ENCODE measurements at regions not wholly inside any gene's neighbourhood (a gene's known extent, or its start where the extent isn't known, plus 50 kb on each side); places are given as distances from the start of the nearest gene placed in this dataset.

GRCh38 chr2:94939349-94939748 is 68.1 kb downstream of the TEKT4 start:
- no peak for TF ChIP-seq CREB1 (IDR thresholded peaks at IDR 0.05; ENCODE audit: low read depth)
- TF ChIP-seq EP300 (IDR thresholded peaks at IDR 0.05; ENCODE audit: borderline replicate concordance), result no peak
- TF ChIP-seq TAF1 (IDR thresholded peaks at IDR 0.05; ENCODE audit: low read depth), result no peak
- TF ChIP-seq ZBTB7A (IDR thresholded peaks at IDR 0.05; ENCODE audit: low read depth), result no peak
- TF ChIP-seq CEBPB (IDR thresholded peaks at IDR 0.05), result no peak
- no peak for TF ChIP-seq TEAD4 (IDR thresholded peaks at IDR 0.05)
- no peak for TF ChIP-seq RAD21 (IDR thresholded peaks at IDR 0.05; ENCODE audit: low read depth)
- no peak for TF ChIP-seq TCF12 (IDR thresholded peaks at IDR 0.05; ENCODE audit: low read depth)
- TF ChIP-seq FOXM1 (IDR thresholded peaks at IDR 0.05; ENCODE audit: borderline replicate concordance, low read depth), result no peak

GRCh38 chr2:94947097-94948016 is 76.1 kb downstream of the TEKT4 start:
- TF ChIP-seq NFIC (IDR thresholded peaks at IDR 0.05) (no peak), RAD21 (IDR thresholded peaks at IDR 0.05; ENCODE audit: low read depth) (no peak), CREB1 (IDR thresholded peaks at IDR 0.05; ENCODE audit: low read depth) (no peak), TCF12 (IDR thresholded peaks at IDR 0.05; ENCODE audit: low read depth) (no peak), MAX (IDR thresholded peaks at IDR 0.05) (no peak), TEAD4 (IDR thresholded peaks at IDR 0.05) (no peak), EGR1 (IDR thresholded peaks at IDR 0.05) (no peak), EP300 (IDR thresholded peaks at IDR 0.05; ENCODE audit: borderline replicate concordance) (no peak), ZBTB7A (IDR thresholded peaks at IDR 0.05; ENCODE audit: low read depth) (no peak), TAF1 (IDR thresholded peaks at IDR 0.05; ENCODE audit: low read depth) (no peak), FOXM1 (IDR thresholded peaks at IDR 0.05; ENCODE audit: borderline replicate concordance, low read depth) (no peak), CEBPB (IDR thresholded peaks at IDR 0.05) (no peak), YY1 (IDR thresholded peaks at IDR 0.05; ENCODE audit: low read depth) (no peak)
- TF ChIP-seq, protein P1, sequence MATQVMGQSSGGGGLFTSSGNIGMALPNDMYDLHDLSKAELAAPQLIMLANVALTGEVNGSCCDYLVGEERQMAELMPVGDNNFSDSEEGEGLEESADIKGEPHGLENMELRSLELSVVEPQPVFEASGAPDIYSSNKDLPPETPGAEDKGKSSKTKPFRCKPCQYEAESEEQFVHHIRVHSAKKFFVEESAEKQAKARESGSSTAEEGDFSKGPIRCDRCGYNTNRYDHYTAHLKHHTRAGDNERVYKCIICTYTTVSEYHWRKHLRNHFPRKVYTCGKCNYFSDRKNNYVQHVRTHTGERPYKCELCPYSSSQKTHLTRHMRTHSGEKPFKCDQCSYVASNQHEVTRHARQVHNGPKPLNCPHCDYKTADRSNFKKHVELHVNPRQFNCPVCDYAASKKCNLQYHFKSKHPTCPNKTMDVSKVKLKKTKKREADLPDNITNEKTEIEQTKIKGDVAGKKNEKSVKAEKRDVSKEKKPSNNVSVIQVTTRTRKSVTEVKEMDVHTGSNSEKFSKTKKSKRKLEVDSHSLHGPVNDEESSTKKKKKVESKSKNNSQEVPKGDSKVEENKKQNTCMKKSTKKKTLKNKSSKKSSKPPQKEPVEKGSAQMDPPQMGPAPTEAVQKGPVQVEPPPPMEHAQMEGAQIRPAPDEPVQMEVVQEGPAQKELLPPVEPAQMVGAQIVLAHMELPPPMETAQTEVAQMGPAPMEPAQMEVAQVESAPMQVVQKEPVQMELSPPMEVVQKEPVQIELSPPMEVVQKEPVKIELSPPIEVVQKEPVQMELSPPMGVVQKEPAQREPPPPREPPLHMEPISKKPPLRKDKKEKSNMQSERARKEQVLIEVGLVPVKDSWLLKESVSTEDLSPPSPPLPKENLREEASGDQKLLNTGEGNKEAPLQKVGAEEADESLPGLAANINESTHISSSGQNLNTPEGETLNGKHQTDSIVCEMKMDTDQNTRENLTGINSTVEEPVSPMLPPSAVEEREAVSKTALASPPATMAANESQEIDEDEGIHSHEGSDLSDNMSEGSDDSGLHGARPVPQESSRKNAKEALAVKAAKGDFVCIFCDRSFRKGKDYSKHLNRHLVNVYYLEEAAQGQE (IDR thresholded peaks at IDR 0.05; ENCODE audit: low read depth), result no peak
- TF ChIP-seq, protein P2, sequence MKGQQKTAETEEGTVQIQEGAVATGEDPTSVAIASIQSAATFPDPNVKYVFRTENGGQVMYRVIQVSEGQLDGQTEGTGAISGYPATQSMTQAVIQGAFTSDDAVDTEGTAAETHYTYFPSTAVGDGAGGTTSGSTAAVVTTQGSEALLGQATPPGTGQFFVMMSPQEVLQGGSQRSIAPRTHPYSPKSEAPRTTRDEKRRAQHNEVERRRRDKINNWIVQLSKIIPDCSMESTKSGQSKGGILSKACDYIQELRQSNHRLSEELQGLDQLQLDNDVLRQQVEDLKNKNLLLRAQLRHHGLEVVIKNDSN (IDR thresholded peaks at IDR 0.05), result no peak

- TF ChIP-seq, protein P2 (IDR thresholded peaks at IDR 0.05), result no peak
- no peak for TF ChIP-seq TAF1 (IDR thresholded peaks at IDR 0.05; ENCODE audit: low read depth)
- no peak for TF ChIP-seq FOXM1 (IDR thresholded peaks at IDR 0.05; ENCODE audit: borderline replicate concordance, low read depth)
- no peak for TF ChIP-seq TEAD4 (IDR thresholded peaks at IDR 0.05)
- TF ChIP-seq, protein P1 (IDR thresholded peaks at IDR 0.05; ENCODE audit: low read depth), result no peak
- no peak for TF ChIP-seq NFIC (IDR thresholded peaks at IDR 0.05)
- no peak for TF ChIP-seq YY1 (IDR thresholded peaks at IDR 0.05; ENCODE audit: low read depth)
- TF ChIP-seq RAD21 (IDR thresholded peaks at IDR 0.05; ENCODE audit: low read depth), result no peak
- no peak for TF ChIP-seq MAX (IDR thresholded peaks at IDR 0.05)
- TF ChIP-seq CREB1 (IDR thresholded peaks at IDR 0.05; ENCODE audit: low read depth), result no peak
- TF ChIP-seq EP300 (IDR thresholded peaks at IDR 0.05; ENCODE audit: borderline replicate concordance), result no peak
Measured at GRCh38 chr2:94955702-94956101, 69.8 kb upstream of the MAL start.

GRCh38 chr2:94956797-94957391 is 68.6 kb upstream of the MAL start:
- TF ChIP-seq RAD21 (IDR thresholded peaks at IDR 0.05; ENCODE audit: low read depth), result peak; percentile 72
- TF ChIP-seq MAX (IDR thresholded peaks at IDR 0.05), result no peak

DNA sequence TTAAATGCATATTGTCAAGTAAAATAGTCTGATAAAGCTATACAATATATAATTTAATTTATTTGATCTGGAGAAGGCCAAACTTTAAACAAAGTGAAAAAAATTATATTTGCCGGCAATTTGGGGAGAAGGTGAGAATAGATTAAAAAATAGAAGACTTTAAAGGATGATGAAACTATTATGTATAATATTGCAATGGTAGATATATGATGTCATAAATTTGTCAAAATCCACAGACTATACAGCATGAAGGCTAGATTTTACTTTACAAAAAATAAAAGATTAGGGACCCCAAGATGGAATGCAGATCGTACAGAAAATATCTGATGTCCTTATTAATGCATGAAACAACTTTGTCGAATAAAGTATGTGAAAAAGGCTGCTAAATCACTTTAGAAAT is 67.3 kb upstream of the MAL start:
- TF ChIP-seq YY1 (IDR thresholded peaks at IDR 0.05; ENCODE audit: low read depth) (no peak), EP300 (IDR thresholded peaks at IDR 0.05; ENCODE audit: borderline replicate concordance) (no peak), MAX (IDR thresholded peaks at IDR 0.05) (no peak), TAF1 (IDR thresholded peaks at IDR 0.05; ENCODE audit: low read depth) (no peak), CEBPB (IDR thresholded peaks at IDR 0.05) (no peak), TCF12 (IDR thresholded peaks at IDR 0.05; ENCODE audit: low read depth) (no peak), CREB1 (IDR thresholded peaks at IDR 0.05; ENCODE audit: low read depth) (no peak), RAD21 (IDR thresholded peaks at IDR 0.05; ENCODE audit: low read depth) (no peak), TEAD4 (IDR thresholded peaks at IDR 0.05) (no peak), FOXM1 (IDR thresholded peaks at IDR 0.05; ENCODE audit: borderline replicate concordance, low read depth) (no peak), NFIC (IDR thresholded peaks at IDR 0.05) (no peak)
- TF ChIP-seq, protein P1 (IDR thresholded peaks at IDR 0.05; ENCODE audit: low read depth), result no peak
- TF ChIP-seq, protein P2 (IDR thresholded peaks at IDR 0.05), result no peak

Data from Ishikawa (cell line).